A549 (cell line): ENCODE measurements at regions not wholly inside any gene's neighbourhood (a gene's known extent, or its start where the extent isn't known, plus 50 kb on each side); places are given as distances from the start of the nearest gene placed in this dataset.

Experiments used
- EHF ChIP-seq: fragments of 250-450 bp; sonication (Bioruptor Pico); IDR thresholded peaks from 2 replicates; pipeline ENCODE4 v1.5.0; 2020; ENCODE audit warnings: mild to moderate bottlenecking
- EP300 ChIP-seq, 2 experiments: fragments of >200 bp; sonication (Bioruptor Twin); formaldehyde crosslinking; IDR thresholded peaks; 2 replicates in 1 of 2; 3 replicates in 1 of 2; pipeline ENCODE4 v1.6.1; 2016 to 2017
- ESRRA ChIP-seq: fragments of 150-350 bp; IDR thresholded peaks from 2 replicates; pipeline ENCODE4 v1.6.1; 2014; ENCODE audit warnings: mild to moderate bottlenecking, low read length, borderline replicate concordance
- HOXA7 ChIP-seq: fragments of 250-450 bp; sonication (Bioruptor Pico); IDR thresholded peaks from 2 replicates; pipeline ENCODE4 v1.5.0; 2020; ENCODE audit warnings: mild to moderate bottlenecking, moderate library complexity
- JUN ChIP-seq, 2 experiments: fragments of >200 bp; sonication (Bioruptor Twin); formaldehyde crosslinking; IDR thresholded peaks; 2 replicates in 1 of 2; 3 replicates in 1 of 2; pipeline ENCODE4 v1.6.1; 2016 to 2017
- JUNB ChIP-seq: fragments of >200 bp; sonication (Bioruptor Twin); formaldehyde crosslinking; IDR thresholded peaks from 2 replicates; pipeline ENCODE4 v1.6.1; 2016
- MAZ ChIP-seq: fragments of 150-350 bp; IDR thresholded peaks from 2 replicates; pipeline ENCODE4 v1.6.1; 2014; ENCODE audit warnings: antibody characterized with exemption, low read depth, low read length, borderline replicate concordance
- PHF8 ChIP-seq: fragments of 200-600 bp; sonication (generic); IDR thresholded peaks from 2 replicates; pipeline ENCODE4 v1.6.1; 2016; ENCODE audit warnings: low read depth, mild to moderate bottlenecking, antibody characterized with exemption, moderate library complexity, borderline replicate concordance
- POLR2A ChIP-seq: IDR thresholded peaks from 2 replicates; pipeline ENCODE4 v1.6.1; 2012; ENCODE audit warnings: mild to moderate bottlenecking, low read length
- RAD21 ChIP-seq, 2 experiments: fragments of >200 bp in 1 of 2; sonication (Bioruptor Twin) in 1 of 2; formaldehyde crosslinking in 1 of 2; IDR thresholded peaks in 1 of 2; conservative IDR thresholded peaks in 1 of 2; 2 replicates in 1 of 2; 3 replicates in 1 of 2; pipeline ENCODE4 v1.6.1; 2012 to 2018; ENCODE audit warnings: inconsistent platforms in 1 of 2
- REST ChIP-seq: fragments of 200-600 bp; sonication (generic); IDR thresholded peaks from 2 replicates; pipeline ENCODE4 v1.6.1; 2016; ENCODE audit warnings: antibody characterized with exemption, mild to moderate bottlenecking, moderate library complexity
- RFX5 ChIP-seq: fragments of 450-650 bp; IDR thresholded peaks from 2 replicates; pipeline ENCODE4 v1.7.1; 2014; ENCODE audit warnings: antibody characterized with exemption, mild to moderate bottlenecking, moderate library complexity
- SMC3 ChIP-seq: fragments of >200 bp; sonication (Bioruptor Twin); formaldehyde crosslinking; IDR thresholded peaks from 3 replicates; pipeline ENCODE4 v1.6.1; 2018; ENCODE audit warnings: inconsistent platforms
- TF ChIP-seq, protein P1 (sequence below): fragments of >200 bp; sonication (Bioruptor Twin); formaldehyde crosslinking; IDR thresholded peaks from 3 replicates; pipeline ENCODE4 v1.5.1; 2016

DNA sequence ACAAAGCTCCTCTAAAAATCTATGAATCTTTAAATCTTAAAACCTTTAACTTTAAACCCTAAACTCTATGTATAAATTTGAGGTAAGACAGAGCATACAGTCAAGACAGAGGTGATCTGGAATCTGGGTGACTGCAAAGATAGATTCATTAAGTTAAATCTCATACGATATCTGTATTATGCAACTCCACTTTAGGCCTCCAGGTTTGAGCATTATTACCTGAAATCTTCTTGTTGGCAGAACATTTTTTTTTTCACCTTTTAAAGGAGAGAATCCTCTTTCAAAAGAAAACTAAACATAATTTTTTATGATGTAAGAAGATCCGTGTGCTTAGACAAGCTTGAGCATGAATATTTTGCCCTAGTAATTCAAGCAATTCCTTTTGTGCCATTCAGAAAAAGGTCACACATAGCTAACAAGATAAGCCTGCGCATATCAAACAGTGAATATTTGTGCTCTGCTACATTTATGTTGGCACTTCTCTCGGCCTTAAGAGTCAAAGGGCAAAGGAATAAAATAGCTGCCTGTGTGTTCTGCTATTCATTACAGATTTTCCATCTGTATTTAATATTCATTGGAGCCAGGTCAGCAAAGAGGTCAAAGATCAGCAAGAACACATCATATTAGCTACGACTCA lies 163.3 kb downstream of the TMTC3 start:
- TF ChIP-seq PHF8, result no peak
- TF ChIP-seq POLR2A, result no peak
- no peak for TF ChIP-seq EP300 (IDR thresholded peaks at IDR 0.05)
- TF ChIP-seq, protein P1, sequence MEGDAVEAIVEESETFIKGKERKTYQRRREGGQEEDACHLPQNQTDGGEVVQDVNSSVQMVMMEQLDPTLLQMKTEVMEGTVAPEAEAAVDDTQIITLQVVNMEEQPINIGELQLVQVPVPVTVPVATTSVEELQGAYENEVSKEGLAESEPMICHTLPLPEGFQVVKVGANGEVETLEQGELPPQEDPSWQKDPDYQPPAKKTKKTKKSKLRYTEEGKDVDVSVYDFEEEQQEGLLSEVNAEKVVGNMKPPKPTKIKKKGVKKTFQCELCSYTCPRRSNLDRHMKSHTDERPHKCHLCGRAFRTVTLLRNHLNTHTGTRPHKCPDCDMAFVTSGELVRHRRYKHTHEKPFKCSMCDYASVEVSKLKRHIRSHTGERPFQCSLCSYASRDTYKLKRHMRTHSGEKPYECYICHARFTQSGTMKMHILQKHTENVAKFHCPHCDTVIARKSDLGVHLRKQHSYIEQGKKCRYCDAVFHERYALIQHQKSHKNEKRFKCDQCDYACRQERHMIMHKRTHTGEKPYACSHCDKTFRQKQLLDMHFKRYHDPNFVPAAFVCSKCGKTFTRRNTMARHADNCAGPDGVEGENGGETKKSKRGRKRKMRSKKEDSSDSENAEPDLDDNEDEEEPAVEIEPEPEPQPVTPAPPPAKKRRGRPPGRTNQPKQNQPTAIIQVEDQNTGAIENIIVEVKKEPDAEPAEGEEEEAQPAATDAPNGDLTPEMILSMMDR, result no peak
- TF ChIP-seq MAZ, result no peak
- TF ChIP-seq ESRRA, result no peak
- no peak for TF ChIP-seq RAD21 (conservative IDR thresholded peaks at IDR 0.05 in 1 of 2, IDR thresholded peaks at IDR 0.05 in 1 of 2)
- TF ChIP-seq REST, result no peak
- no peak for TF ChIP-seq JUNB
- no peak for TF ChIP-seq HOXA7 (CRISPR knock-in tag)
- no peak for TF ChIP-seq SMC3
- TF ChIP-seq JUN (IDR thresholded peaks at IDR 0.05), result no peak
- no peak for TF ChIP-seq EHF (CRISPR knock-in tag)
- TF ChIP-seq RFX5, result no peak
